ENCODE measurements at regions not wholly inside any gene's neighbourhood (a gene's known extent, or its start where the extent isn't known, plus 50 kb on each side); places are given as distances from the start of the nearest gene placed in this dataset.

- no peak for DNase-seq (ENCODE audit: low read depth)
Observed at GRCh38 chr16:85424260-85425073, 188.7 kb upstream of the GSE1 start.

GRCh38 chr16:85425074-85425662 is 188.0 kb upstream of the GSE1 start:
- no peak for DNase-seq (ENCODE audit: low read depth)

DNA sequence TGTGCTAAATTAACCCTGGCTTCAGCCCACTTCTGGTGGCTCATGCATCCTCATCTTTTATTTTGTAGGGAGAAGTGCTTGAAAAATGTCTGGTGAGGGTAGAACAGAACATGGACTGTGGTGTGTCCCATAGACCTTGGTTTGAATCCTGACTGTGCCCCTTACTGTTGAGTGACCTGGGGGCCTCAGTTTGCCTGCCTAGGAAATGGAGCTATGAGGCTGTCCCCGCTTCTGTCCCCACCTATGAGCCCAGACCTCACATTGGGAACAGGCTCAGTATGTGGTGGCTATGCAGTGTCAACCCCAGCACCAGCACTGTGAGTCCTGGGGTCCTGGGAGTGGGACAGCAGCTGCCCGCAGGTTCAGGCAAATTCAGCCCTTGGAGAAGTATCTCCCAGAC is 186.3 kb upstream of the GSE1 start:
- DNase-seq (ENCODE audit: low read depth): no peak

DNA sequence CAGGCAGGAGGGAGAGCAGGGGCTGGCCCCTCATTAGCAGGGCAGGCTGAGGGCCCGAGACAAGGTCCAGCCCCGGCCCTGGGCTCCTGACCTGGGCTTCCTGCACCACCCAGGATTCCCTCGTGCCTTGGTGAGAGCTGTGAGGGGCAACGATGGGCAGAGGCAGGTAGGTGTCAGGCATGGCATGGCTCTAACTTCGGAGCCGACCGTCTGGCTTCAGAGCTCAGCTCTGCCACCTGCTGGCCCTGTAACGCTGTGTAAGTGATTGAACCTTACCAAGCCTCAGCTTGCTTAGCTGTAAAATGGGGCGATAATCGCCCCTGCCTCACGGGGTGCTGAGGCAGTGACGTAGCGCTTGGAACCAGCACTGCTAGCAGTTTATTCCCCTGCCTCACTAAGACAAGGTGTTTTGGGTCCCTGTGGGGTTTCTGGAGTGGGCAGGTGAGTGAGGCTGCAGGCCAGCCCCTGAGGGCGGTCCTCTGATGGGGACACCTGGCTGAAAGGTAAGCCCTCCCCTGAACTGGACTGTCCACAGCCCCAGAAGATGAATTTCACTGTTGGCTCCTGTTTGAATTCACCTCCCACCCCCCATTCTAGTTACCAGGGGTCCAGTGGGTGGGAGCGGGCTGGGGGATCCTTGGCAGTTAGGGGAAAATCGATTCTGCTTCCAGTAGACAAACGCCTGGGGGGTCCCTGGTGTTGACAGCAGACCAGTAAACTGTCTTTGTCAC is 184.8 kb upstream of the GSE1 start:
- DNase-seq (ENCODE audit: low read depth): peak; percentile 28

GRCh38 chr16:85428899-85429775 is 184.0 kb upstream of the GSE1 start:
- DNase-seq (ENCODE audit: low read depth): no peak

DNA sequence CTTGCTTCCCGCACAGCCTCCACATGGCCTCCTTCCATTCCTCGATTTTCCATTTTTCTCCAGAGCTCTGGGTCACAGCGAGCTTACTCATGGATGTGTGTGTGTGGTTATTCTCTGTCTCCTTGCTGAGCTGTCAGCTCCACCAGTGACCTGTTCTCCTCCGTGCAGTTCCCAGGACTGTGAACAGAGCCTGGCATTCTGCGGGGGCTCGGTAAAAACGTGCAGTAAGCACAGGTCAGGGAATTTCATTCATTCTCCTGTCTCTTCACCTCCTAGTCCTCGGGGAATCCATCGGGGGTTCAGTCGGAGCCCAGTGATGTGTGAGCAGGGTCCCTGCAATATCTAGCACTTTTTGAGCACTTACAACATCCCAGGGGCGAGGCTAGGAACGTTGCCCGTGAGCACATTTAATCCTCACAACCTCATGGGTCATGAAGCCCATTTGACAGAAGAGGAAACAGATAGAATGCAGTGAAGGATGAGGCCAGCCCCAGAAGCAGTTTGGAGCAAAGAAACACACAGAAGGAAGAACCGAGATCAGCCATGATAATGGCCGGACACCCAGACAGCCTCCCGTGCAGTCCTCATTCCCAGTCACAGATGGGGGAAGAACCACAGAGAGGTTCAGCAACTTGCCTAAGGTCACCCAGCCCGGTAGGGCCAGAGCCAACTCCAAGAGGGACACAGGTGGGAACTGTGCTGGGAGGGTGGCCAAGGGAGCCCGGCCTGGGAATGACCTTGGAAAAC is 183.2 kb upstream of the GSE1 start:
- DNase-seq (ENCODE audit: low read depth): no peak

- DNase-seq (ENCODE audit: low read depth): no peak
Observed at GRCh38 chr16:85430523-85431421, 182.3 kb upstream of the GSE1 start.

DNA sequence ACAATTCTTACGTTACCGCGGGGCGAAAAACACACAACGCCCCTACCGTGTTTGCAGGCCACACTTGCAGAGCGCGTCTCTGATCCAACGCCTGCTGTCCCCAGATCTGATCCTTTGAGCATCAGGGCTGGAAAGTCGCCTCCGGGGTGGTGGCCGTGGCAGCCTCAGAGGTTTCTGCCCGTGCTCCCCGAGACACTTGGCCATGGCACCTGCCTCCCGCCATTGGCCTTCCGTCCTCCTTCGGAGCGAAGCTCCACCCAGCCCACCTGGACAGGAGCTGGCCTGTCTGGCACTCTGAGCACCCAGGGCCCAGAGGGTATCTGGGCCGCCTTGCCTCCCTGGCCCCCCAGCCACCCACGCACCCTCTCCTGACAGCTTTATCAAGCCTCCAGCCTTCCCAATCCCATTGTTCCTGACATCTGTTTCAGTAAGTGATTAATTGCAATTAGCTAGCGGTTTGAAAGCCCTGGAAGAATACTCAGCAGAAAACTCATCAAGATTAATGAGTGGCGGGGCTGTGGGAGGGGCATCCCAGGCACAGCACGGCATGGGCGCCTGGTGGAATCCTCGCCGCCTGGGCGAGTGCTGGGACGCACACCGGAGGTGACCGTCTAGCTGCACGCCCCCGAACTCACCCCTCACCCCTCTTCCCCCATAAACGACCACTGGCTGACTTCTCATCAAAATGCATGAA is 181.5 kb upstream of the GSE1 start:
- DNase-seq (ENCODE audit: low read depth): no peak

GRCh38 chr16:85432606-85433005 is 180.5 kb upstream of the GSE1 start:
- no peak for DNase-seq (ENCODE audit: low read depth)

- DNase-seq (ENCODE audit: low read depth): no peak
Observed at GRCh38 chr16:85433477-85433876, 179.6 kb upstream of the GSE1 start.

- DNase-seq (ENCODE audit: low read depth): no peak
Observed at GRCh38 chr16:85435286-85435685, 177.8 kb upstream of the GSE1 start.

DNA sequence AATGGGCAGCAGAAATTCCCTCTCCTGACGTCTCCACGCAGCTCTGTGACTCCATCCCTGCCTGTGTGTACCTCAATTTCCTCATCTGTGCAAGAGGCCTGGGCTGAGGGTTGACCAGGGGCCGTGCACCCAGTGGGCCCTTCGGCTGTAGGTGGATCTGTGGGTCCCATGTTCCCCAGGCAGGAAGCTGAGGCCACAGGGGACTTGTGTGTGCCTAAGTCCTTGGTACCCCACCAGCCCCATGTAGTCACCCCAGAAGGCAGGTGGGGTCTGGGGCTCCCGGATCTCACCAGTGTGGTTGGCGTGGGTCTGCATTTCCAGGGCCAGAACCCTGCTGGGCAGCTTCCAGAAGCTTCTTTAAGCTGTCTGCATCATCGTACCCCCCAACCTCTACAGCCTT is 177.4 kb upstream of the GSE1 start:
- no peak for DNase-seq (ENCODE audit: low read depth)

- DNase-seq (ENCODE audit: low read depth): no peak
Observed at GRCh38 chr16:85436207-85436606, 176.9 kb upstream of the GSE1 start.

DNA sequence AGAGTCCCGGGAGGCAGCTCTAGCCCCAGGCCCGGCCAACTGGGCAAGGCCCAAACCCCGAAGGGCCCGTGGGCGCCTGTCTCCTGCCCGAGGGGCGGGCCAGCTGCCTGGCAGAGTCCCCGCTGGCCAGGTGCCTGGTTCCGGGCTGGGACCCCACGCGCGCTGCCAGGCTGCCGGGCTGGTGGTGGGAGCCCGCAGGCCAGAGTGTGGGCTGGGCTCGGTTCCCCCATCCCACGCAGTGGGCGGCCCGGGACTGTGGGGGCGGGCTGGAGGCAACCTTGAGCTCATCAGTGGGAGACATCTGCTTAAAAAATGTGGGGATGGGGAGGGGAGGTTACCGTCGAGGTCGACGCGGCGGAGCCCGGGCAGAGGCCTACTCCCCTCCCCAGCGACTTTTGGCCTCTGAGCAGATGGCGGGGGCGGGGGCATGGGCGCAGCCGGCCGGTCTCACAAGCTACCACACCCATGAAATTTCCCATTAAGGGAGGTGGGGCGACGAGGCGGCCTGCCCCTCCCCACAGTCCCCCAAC is 176.4 kb upstream of the GSE1 start:
- DNase-seq (ENCODE audit: low read depth): no peak

- DNase-seq (ENCODE audit: low read depth): no peak
Observed at GRCh38 chr16:85437166-85438052, 175.7 kb upstream of the GSE1 start.

- DNase-seq (ENCODE audit: low read depth): no peak
Observed at GRCh38 chr16:85438981-85439685, 174.0 kb upstream of the GSE1 start.

GRCh38 chr16:85440744-85441143 is 172.4 kb upstream of the GSE1 start:
- no peak for DNase-seq (ENCODE audit: low read depth)
